ENCODE measurements at regions not wholly inside any gene's neighbourhood (a gene's known extent, or its start where the extent isn't known, plus 50 kb on each side); places are given as distances from the start of the nearest gene placed in this dataset.

DNA sequence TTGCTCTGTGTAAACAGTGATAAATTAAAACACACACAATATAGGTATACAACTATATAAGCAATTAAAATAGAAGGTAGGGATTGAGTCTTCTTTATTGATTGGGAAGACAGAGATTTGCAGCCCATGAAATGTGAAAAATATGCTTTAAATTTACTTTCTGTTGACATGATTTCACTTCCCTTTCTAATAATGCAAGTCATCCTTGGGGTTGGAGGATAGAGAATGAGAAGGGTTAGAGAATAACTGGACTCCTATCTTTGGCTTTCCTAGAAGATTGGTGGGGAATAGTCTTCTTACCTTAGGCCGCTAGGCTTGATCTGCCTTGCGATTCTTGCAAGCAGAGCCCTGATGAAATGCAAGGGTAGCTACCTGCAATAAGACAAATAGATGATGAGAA is 339.8 kb downstream of the NYAP2 start:
- WGBS, 4 donors = 90 to 94% (median 92%) methylated on average over 2 of the region's 2 CpGs
- H3K27me3 ChIP-seq = peaks cover 0 to 4% (median 0%) of the 10 kb centered on the region in 9 donors
- ATAC-seq = no peak
- no peaks in the 10 kb centered on the region for H3K9me3 ChIP-seq
- no peak for DNase-seq
- no peak for TF ChIP-seq POLR2A (IDR thresholded peaks at IDR 0.05)
- intact Hi-C loops (cut with DNase I) = no loop called here
- H3K4me3 ChIP-seq = no peak overlapping the region
- H3K4me1 ChIP-seq = no peaks in the 10 kb centered on the region
- no peak overlapping the region for H3K27ac ChIP-seq
- no peaks in the 10 kb centered on the region for H3K36me3 ChIP-seq

DNA sequence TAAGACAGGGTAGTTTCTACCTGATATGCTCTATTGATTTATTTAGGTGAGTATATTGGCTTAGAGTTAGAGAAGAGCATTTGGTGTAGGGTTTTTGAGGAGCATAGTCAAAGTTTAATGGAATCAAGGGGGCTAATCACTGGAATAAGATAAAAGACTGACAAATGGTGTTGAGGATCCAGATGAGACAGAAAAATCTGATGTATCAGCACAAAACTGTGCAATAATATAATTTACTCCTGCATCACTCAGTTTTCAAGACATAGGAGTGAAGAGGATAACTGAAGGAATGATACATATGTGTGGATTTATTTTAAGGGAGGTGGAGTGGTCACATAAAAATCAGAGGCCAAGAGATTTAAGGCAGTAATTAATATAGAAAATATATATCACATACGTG is 339.2 kb downstream of the NYAP2 start:
- no peak overlapping the region for H3K4me3 ChIP-seq
- intact Hi-C loops (cut with DNase I) = no loop called here
- no peak overlapping the region for H3K27ac ChIP-seq
- no peaks in the 10 kb centered on the region for H3K36me3 ChIP-seq
- DNase-seq = no peak
- peaks cover 0 to 4% (median 0%) of the 10 kb centered on the region in 9 donors for H3K27me3 ChIP-seq
- TF ChIP-seq, protein P1, sequence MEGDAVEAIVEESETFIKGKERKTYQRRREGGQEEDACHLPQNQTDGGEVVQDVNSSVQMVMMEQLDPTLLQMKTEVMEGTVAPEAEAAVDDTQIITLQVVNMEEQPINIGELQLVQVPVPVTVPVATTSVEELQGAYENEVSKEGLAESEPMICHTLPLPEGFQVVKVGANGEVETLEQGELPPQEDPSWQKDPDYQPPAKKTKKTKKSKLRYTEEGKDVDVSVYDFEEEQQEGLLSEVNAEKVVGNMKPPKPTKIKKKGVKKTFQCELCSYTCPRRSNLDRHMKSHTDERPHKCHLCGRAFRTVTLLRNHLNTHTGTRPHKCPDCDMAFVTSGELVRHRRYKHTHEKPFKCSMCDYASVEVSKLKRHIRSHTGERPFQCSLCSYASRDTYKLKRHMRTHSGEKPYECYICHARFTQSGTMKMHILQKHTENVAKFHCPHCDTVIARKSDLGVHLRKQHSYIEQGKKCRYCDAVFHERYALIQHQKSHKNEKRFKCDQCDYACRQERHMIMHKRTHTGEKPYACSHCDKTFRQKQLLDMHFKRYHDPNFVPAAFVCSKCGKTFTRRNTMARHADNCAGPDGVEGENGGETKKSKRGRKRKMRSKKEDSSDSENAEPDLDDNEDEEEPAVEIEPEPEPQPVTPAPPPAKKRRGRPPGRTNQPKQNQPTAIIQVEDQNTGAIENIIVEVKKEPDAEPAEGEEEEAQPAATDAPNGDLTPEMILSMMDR (IDR thresholded peaks at IDR 0.05) = no peak
- no peak for TF ChIP-seq POLR2A (IDR thresholded peaks at IDR 0.05)
- ATAC-seq = no peak
- no peaks in the 10 kb centered on the region for H3K4me1 ChIP-seq
- no peaks in the 10 kb centered on the region for H3K9me3 ChIP-seq
- WGBS, 4 donors = 75 to 85% (median 79%) methylated on average over 1 of the region's 1 CpG

GRCh38 chr2:225737556-225737955 is 338.0 kb downstream of the NYAP2 start:
- intact Hi-C loops (cut with DNase I) = no loop called here
- no peak overlapping the region for H3K4me3 ChIP-seq
- no peaks in the 10 kb centered on the region for H3K36me3 ChIP-seq
- 27 to 44% (median 42%) methylated on average over 1 of the region's 1 CpG for WGBS, 4 donors
- no peak for TF ChIP-seq POLR2A (IDR thresholded peaks at IDR 0.05)
- TF ChIP-seq, protein P1 (IDR thresholded peaks at IDR 0.05) = no peak
- ATAC-seq (no peak), DNase-seq (no peak)
- H3K9me3 ChIP-seq = no peaks in the 10 kb centered on the region
- no peaks in the 10 kb centered on the region for H3K4me1 ChIP-seq
- peaks cover 0 to 4% (median 0%) of the 10 kb centered on the region in 9 donors for H3K27me3 ChIP-seq
- H3K27ac ChIP-seq = no peak overlapping the region

- ATAC-seq (no peak), DNase-seq (no peak)
- intact Hi-C loops (cut with DNase I) = no loop called here
- Histone ChIP-seq H3K9me3 (no peaks in the 10 kb centered on the region), H3K27ac (no peak overlapping the region), H3K27me3 (peaks cover 0 to 4% (median 0%) of the 10 kb centered on the region in 9 donors), H3K4me3 (no peak overlapping the region), H3K36me3 (no peaks in the 10 kb centered on the region), H3K4me1 (no peaks in the 10 kb centered on the region)
- 32 to 44% (median 36%) methylated on average over 3 of the region's 3 CpGs for WGBS, 4 donors
- TF ChIP-seq, protein P1 (IDR thresholded peaks at IDR 0.05) = no peak
- TF ChIP-seq POLR2A (IDR thresholded peaks at IDR 0.05) = no peak
These were observed 336.3 kb downstream of the NYAP2 start for GRCh38 chr2:225735844-225736243.

GRCh38 chr2:225725726-225726125 is 326.2 kb downstream of the NYAP2 start:
- ATAC-seq (no peak), DNase-seq (no peak)
- Histone ChIP-seq H3K27ac (no peak overlapping the region), H3K4me1 (no peaks in the 10 kb centered on the region), H3K36me3 (no peaks in the 10 kb centered on the region), H3K4me3 (no peak overlapping the region), H3K27me3 (no peaks in the 10 kb centered on the region), H3K9me3 (no peaks in the 10 kb centered on the region)
- WGBS, 4 donors = 41 to 49% (median 46%) methylated on average over 3 of the region's 3 CpGs
- intact Hi-C loops (cut with DNase I) = no loop called here
- TF ChIP-seq, protein P1 (IDR thresholded peaks at IDR 0.05) = no peak
- no peak for TF ChIP-seq POLR2A (IDR thresholded peaks at IDR 0.05)

All from heart left ventricle (tissue), 16 donors.